GM21576 (cell line): ENCODE measurements at regions not wholly inside any gene's neighbourhood (a gene's known extent, or its start where the extent isn't known, plus 50 kb on each side); places are given as distances from the start of the nearest gene placed in this dataset.

Source experiments
- ATAC-seq: cut with Tn5 transposase; IDR thresholded peaks from one replicate; pipeline ENCODE4 v1.9.1; 2021; ENCODE audit warnings: mild to moderate bottlenecking, moderate library complexity; ENCODE audit not compliant: unreplicated experiment

DNA sequence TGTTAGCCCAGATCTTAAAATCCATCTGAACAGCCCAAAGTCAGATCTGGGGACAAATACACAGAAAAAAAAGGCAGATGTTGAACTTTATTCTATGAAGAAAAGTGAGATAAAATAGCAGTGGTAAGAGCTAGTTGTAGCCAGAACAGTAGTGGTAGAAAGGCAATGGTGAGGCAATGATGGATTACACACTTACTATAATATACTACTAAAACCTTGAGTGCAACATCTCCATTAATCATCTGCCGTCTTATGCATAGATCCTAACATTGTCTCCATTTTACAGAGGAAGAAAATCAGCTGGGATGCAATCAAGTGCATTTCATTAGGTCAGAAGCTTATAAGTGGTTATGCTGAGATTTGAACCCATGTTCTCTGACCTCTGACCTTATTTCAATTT, 699.6 kb downstream of the CDH11 start:
- no peak for ATAC-seq

DNA sequence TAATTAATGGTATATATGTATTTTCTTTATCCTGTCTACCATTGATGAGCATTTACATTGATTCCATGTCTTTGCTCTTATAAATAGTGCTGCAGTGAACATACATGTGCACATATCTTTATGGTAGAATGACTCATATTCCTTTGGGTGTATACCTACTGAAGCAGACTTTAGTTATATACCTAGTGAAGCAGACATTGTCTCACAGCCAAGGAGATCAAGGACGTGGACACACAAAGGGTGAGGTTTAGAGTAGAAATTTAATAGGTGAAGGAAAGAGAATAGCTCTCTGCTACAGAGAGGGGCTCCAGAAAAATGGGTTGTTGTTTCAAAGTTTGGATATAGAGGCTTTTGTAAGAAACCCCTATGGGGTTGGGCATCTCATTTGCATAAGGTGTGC, 700.3 kb downstream of the CDH11 start:
- ATAC-seq: no peak

DNA sequence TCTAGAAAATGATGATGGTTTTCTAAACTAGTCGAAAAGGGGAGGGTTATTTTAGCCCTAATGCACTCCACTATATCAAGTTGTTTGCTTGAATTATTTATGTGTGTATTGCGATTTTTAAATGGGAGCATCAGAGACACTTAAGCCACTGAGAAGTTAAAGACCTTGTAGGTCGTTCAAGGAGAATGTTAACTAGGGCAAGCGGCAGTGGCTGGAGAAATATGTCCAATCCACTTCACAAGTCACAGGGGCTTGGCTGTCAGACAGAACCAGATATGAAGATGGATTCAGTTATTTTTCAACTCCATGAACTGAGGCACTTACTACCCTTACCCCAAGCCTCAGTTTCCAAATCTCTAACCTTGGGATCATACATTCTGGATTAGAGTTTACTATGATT, 702.0 kb downstream of the CDH11 start:
- no peak for ATAC-seq

DNA sequence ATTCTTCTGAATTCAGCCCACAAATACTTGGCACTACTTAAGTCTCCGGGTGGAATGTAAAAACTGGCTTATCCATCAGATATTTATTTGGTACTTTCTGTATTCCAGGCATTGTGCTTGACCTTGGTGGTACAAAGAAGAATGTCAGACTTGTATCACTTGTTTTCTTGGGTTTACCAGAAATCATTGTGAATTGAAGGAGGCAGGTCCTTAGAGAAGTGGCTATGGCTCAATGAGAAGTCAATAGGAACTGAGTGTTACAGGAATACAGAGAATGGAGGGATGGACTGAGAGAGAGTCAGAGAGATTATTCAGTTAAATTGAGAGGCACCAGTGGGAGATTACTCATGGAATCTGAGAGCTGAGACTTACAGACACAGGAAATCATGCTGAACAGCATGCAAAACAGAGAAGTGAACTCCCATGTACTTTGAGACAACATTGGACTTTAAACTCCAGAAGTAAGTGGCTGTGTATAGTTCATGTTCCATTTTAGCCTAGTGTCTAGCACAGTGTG, 704.1 kb downstream of the CDH11 start:
- no peak for ATAC-seq

DNA sequence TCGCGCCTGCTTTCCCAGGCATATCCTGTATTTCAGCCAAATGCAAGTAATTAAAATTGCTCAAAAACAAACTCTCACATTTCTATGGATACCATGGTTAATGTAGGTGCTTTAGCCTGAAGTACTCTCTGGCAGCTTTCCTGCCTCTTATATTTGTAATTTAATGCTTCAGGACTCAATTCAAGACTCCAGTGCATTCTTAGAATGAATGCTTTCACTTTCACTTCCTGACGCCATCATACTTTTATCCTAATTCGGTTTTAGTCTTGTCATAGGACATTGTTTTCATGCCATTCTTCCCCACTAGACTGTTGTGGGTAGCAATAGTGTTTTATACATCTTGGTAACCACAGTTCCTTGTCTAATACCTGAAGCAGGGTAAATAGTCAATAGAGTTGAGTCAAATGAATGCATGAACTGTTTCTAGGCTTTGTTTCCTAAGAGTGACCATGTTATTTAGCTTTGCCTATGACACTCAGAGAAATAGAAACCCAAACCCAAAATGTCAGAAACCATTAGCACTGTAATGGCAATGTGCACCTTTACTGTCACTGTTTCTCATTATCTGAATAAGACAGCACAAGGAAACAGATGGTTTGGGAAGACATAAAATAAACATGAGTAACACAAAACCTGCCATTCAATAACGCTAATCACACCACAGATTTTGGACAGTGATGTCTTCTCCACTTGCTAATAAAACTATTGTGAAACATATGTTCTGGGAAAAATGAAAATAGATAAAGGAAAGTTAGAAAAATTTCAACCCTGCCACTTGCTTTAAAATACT, 705.5 kb downstream of the CDH11 start:
- ATAC-seq: no peak

DNA sequence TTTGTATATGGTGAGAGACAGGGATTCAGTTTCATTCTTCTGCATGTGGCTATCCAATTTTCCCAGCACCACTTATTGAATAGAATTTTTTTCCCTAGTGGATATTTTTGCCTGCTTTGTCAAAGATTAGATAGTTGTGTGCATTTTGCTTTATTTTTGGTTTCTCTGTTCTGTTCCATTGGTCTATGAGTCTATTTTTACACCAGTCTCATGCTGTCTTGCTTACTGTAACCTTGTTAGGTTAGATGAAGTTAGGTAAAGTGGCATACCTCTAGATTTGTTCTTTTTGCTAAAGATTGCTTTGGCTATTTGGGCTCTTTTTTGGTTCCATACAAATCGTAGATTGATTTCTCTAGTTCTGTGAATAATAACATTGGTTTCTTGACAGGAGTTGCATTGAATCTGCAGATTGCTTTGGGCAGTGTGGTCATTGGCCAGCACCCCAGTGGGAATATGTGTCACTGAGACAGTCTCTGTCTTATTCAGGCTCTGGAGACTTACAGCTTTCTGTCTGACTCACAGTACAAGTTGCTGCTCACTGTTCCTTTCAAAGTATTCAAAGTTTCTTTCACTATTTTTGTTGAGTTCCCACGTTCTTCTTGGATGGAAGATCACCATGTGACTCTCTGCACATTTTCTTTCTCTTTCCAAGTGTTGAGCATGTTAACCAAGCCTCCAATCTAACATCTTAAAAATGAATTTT, 709.1 kb downstream of the CDH11 start:
- no peak for ATAC-seq

DNA sequence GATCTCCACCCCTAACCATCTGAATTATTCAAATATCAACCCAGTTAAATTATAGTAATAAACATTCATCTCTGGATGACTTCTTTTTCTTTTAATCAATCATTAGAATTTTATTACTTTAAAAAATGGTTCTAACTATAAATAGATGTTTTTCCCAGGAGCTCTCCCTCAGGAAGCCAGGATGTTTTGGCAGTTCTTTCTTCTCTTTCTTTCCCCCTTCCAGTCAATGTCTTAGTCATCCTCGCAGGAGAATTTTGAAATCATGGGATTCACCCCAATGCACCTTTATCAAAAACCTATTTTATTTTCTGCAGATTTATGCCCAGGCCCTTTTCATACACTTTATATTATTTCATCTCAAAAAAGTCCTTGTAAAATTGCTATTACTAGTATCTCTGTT, 711.6 kb downstream of the CDH11 start:
- ATAC-seq: no peak

DNA sequence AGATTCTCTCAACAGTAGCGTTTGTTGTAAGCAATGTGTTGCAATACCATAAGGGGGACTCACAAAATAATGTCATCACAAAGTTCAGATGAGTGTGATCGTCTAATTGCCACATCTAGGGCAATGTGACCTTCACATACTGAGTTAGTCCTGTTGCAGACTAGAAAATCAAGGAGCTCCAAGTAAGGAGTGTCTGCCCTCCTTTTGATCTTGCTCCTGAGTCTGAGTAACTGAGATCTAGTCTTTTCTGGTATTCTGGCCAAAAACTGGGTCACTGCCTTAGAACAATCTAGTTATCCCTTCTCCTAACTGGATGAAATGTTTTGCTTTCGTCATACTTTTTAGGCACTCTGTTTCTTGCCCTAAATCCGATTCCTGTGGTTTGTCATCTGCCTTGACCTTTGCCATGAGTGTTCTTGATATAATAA, 712.1 kb downstream of the CDH11 start:
- ATAC-seq: no peak

DNA sequence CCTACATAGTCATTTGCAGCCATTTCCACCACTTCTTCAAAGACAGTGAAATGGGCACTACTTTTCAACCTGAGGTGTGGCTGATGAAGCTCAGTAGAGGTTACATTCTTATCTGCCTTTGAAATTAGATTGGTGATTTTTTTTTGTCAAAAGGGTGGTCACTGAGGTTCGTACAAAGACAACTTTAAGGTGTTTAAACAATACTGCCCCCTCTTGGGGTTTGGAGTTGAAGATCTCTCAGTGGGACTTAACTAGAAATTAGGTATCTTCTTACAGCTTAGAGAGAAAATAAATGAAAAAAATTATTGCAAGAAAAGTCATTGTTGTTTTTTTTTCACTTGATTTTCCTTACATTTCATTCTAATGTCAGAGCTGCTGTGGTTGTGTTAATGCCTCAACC, 713.2 kb downstream of the CDH11 start:
- ATAC-seq: no peak

DNA sequence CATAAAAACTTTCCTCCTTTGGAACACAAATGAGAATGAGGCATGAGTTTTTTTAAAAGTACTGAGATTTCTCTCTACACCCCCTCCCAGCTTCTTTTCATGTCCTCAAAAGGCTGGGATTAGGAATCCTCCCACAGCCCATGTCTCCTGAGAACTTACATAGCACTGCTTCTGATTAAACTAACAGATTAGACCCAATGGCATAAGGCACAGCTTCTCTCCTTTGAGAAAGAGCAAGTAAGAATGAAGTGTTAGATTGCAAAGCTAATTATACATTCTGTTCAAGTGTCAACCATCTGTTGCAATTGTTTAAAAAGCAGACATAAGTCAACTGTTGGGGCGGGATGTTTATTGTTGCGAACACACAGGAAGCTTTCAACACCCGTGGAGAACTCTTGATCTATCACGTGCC, 715.1 kb downstream of the CDH11 start:
- ATAC-seq: no peak

DNA sequence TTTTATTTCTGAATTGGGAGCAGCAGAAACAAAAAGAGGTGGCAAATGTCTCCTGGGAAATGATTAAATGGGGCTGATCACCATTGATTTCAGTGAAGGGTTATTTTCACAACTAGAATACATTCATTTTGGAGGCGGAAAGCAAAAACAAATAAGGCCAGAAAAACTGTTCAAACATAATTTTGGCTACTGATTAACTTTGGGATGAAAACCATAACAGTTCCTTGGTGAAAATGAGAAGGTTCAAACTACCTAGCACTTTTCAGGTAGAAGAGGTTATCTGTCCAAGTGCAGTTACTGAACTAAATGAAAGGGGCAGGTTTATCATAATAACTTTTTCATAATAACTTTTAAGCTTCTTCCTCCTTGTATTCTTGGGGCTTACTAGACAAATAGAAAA, 718.5 kb downstream of the CDH11 start:
- ATAC-seq: no peak

DNA sequence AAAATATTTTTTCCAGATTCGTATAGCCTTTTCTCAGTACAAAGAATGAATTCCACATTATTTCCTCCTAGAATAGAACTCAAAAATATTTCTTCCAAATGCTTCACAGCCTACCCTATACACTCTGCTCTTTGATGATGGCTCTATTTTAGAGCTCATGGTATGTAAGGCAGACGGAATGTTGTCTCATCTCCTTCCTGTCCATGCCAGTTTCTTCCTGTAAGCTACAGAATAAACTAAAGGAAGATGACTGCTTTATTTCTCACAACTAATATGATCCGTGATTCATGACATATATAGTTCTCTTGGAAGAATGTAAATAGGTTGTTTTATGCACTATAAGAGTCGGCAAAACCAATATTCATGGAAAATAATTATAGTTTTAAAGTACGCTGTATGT, 723.1 kb downstream of the CDH11 start:
- no peak for ATAC-seq

DNA sequence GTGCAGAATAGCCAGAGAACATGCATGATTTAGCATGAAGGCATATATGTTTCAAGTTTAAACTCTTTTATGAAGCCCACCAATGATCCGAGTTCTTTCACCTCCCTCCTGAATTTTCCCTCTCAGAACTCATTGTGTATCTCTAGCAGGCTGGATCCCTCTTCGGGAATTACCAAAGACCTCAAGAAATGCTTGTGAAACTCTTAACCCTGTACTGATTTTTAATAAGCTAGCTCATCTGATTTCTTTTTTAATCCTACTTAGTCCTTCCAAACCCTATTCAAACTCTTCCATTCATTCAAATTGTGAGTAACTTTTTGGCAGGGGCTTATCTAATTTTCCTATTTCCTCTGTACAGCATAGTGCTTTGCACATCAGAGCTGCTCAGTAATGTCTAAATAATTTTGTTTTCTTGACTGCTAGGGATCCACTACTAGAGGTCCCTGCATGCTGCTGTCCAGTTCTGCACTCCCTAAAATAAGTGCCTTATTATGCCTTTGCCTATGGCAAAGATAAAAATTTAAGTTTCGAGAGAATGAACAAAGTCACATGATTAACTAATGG, 723.8 kb downstream of the CDH11 start:
- ATAC-seq: no peak

DNA sequence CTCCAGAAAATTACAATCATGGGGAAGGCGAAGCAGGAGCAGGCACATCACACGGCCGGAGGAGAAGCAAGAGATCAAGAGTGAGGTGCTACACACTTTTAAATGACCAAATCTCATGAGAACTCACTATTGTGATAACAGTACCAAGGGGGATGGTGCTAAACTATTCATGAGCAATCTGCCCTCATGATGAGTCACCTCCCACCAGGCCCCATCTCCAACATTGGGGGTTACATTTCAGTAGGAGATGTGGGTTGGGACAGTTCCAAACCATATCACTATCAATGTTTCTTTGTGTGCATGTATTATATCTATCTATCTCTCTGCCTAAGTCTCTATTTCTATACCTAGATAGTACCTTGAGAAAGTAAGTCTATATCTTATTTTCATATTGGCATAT, 724.8 kb downstream of the CDH11 start:
- ATAC-seq: no peak

DNA sequence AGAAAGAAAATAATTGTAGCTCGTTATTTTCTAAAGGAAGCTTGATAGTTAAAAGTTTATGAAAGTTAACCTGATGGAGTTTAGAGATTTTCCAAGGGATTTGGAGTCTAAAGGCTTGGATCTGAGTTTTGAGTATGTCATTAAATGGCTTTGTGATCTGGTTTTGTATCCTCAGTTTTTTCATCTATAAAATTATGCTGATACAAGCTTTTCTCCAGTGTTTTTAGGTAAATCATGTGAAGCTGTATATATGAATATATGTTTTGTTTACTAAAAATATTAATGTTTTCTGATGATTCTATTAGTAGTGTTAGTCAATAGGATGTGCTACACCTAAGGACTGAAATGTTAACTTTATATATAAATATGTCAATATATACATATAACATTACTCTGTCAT, 727.8 kb downstream of the CDH11 start:
- no peak for ATAC-seq

DNA sequence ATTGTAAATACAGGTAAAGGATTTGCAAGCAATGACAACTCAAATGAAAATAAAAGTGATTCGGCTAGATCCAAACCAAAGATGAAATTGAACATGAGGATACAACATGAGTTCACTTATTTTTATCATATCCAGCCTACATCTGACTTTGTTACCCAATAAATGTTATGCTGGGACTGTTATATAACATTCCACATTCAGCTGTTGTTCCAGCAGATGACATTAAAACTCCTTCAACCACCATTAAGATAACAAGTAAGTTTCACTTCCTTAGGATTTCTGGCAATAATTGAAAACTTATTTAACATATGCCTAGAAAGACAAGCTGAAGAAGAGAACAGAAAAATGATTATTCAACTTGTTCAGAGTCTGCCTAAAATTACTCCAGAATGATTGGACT, 729.4 kb downstream of the CDH11 start:
- no peak for ATAC-seq

DNA sequence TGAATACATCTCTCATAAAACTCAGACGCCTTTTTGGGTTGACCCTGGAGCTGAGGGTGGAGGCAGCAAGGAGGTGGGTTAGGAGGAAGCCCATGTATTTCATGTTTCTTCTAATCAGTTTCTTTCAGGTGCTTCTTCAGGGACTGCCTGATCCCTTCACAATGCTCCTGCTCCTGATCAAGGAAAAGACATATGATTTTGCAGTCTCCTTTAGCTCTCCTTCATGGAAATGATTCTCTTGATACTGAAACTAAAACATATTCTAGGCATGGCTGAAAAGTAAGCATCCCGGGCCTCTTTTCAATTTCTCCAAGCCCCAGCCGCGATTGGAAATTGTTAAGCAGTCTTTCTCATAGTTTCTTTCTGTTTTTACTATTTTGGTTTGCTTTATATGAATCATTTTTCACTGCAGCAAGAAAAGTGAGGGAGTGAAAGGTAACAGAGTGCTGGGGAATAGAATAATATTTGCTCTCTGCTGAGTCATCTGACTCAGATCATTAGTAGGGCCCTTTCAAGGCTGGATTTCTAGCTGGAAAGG, 730.7 kb downstream of the CDH11 start:
- no peak for ATAC-seq

DNA sequence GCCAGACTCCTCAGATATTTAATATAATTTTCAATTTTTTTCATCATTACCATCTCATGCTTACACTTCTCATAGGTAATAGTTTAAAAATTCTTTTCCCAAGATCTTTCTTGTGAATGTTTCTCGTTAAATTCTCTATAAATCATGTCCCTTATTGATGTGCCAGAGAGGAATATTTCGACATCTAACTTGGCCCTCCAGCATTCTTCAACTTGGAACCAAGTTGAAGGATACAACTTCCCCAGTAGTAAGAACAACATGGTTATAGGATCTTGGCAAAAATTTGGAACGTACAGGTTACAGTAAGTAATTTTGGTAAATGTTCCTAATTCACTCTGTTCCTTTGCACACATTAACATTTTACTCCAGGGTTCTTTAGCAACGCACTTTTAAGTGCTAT, 731.8 kb downstream of the CDH11 start:
- ATAC-seq: no peak

DNA sequence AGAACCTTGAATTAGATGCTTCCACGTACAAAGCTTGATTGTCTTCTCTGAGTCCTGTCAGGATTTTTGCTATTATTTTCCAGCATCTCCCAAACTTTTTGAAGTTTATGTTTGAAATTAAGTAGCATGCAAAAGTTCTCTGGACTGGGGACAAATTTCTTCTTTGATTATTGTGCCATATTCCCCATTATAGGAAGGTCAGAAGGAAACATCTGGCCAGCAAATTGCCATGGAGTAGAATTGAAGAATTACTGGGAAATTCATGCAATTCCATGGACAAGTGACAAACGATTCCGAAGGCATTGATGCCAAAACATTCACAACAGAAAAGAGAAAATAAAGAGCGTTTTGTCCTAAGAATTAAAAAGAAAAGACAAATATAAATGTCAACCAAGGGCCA, 737.2 kb downstream of the CDH11 start:
- ATAC-seq: no peak

DNA sequence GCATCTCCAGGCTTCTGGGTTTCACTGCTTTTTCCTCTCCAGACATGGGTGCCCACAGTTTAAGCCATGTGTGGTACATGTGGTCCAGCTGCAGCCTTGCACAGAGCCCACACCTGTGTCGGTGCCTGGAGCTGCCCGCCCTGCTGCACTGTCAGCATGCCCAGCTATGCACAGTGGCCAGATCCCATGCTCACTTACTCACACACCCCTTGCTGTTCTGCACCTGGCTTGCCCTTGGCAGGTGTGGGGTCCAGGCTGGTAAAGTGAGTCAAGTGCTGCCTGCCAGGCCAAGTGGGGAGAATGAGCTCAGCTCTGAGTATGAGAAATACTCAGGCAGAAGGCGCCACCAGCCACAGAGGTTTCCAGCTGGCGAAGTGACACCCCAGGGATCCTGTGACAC, 739.9 kb downstream of the CDH11 start:
- ATAC-seq: no peak

DNA sequence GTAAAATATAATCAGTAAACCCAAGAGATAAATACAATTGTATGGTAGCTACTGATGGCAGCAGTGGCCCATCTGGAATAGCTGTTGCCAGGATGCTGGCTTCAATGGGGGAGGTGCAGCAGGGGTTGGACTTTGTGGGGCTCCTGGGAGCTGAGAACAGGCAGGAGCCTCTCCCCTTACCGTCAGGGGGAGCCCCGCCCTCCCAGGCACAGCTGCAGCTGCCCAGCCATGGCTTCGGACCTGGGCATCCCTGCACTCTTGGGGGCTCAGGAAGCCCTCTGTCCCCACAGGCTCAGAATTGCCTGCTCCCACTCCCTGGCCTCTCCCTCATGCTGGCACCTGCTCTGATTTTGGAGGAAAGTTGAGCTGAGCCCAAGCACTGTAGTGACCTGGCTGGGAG, 741.1 kb downstream of the CDH11 start:
- ATAC-seq: no peak
